HG02623 (cell line): ENCODE measurements at regions not wholly inside any gene's neighbourhood (a gene's known extent, or its start where the extent isn't known, plus 50 kb on each side); places are given as distances from the start of the nearest gene placed in this dataset.

Experiments used
- ATAC-seq: cut with Tn5 transposase; IDR thresholded peaks from one replicate; pipeline ENCODE4 v1.9.1; 2021; ENCODE audit warnings: moderate library complexity; ENCODE audit not compliant: unreplicated experiment

- no peak for ATAC-seq
Observed at GRCh38 chr6:4620284-4621151, 155.7 kb upstream of the CDYL start.

- no peak for ATAC-seq
Observed at GRCh38 chr6:4616311-4616710, 159.9 kb upstream of the CDYL start.

DNA sequence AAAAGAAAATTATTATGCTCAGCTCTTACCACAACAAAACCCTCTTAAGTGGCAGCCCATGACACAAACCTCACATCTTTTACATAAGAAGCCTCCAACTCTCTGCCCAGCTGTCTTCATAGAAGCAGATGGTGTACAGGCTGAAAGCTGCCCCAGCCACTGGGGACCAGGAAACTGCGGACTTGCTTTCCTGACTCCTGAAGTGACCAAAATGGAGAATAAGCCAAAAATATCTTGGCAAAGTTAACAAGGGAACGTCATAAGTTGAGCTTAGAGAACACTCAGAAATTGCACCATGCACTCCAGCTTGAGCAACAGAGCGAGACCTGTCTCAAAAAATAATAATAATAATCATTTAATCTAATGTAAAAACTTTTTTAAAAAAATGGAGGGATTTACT lies 160.3 kb upstream of the CDYL start:
- ATAC-seq = no peak

- ATAC-seq = no peak
Observed at GRCh38 chr6:4615231-4615630, 161.0 kb upstream of the CDYL start.

- no peak for ATAC-seq
Observed at GRCh38 chr6:4614637-4615036, 161.6 kb upstream of the CDYL start.

DNA sequence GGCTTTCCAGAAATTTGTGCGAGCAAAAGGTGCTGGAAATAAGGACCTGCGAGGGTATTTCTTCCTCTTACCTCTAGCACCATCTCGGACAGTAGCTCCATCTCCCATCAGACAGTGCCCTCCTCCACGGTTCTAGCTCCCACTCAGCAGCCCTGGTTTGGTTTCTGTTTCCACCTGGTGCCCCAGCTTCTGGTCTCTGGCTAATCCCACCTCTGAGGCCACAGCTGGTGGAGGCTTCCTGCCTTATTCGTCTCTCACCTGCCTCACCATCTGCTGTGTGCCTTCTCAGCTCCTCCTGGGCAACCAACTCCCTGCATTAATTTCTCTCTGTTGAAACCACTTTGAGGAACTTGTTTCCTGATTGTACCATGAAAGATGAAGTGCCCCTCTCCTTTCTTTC lies 162.4 kb upstream of the CDYL start:
- ATAC-seq = no peak

GRCh38 chr6:4613381-4613780 lies 162.8 kb upstream of the CDYL start:
- no peak for ATAC-seq

- no peak for ATAC-seq
Observed at GRCh38 chr6:4612636-4613171, 163.5 kb upstream of the CDYL start.

DNA sequence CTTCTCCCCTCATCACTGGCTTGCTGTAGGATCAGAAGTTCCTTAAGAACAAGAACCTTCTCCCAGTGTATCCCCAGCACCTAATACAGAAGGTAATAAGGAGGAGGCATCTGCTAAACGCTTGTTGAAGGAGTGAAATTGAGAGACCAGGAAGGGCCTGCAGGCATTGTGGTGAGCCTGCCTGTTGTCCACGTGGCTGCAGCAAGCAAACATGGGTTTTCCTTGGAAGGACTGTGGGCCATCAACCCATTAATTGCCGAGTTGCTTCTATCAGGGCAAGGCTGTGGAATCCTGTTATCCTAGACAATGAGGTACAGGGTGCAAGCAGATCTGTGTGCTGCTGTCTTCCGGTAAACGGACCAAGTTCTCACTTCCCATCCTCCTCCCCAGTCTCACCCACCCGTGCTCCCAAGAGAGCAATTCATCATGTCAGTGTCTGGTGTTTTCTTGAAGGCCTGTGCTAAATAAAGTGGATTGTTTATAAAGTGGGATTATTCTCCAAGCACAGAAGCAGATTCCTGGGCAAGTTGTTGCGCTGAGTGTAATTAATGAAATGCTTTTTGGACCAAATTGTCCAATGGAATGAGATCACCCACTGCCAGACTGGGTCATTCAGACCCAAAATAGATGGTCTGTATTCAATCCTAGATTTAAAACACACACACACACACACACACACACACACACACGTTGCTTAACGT lies 164.6 kb upstream of the CDYL start:
- ATAC-seq = no peak

DNA sequence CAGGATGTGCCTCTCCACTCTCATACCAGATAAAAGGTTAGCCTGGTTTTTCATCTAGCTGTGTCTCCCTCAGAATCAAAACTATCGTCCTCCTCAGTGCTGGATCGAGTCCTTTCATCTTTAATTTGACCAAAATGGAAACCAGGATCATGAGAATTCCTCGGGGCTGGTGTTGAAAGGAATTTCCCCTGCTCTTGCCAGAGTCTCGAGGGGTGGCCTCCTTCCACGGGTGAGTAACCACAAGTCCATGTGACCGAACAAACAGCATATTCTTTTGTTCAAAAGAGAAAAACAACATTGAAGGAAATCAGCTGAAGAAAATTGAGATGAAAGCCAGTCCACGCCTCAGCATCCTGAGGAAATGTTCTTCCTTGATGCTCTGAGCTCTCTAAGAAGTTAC lies 165.9 kb upstream of the CDYL start:
- no peak for ATAC-seq

GRCh38 chr6:4608361-4609115 lies 167.7 kb upstream of the CDYL start:
- no peak for ATAC-seq

DNA sequence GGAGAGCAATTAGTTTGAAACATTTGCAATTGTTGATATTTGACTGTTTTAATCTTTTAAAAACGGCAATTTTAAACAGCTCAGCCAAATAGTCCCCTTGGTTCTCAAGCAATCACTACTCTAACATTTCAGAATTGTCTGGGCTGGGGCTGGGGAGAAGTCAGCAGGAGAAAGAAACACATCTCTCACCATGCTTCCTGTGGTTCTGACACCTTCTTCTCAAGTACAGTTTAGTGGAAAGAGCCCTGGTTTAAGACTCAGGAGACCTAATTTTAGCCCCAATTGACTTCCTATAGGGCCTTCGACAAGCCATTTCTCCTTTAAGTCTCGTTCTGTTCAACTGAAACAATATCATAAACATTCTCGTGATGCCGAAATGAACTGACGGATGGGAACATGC lies 168.4 kb upstream of the CDYL start:
- ATAC-seq = no peak

DNA sequence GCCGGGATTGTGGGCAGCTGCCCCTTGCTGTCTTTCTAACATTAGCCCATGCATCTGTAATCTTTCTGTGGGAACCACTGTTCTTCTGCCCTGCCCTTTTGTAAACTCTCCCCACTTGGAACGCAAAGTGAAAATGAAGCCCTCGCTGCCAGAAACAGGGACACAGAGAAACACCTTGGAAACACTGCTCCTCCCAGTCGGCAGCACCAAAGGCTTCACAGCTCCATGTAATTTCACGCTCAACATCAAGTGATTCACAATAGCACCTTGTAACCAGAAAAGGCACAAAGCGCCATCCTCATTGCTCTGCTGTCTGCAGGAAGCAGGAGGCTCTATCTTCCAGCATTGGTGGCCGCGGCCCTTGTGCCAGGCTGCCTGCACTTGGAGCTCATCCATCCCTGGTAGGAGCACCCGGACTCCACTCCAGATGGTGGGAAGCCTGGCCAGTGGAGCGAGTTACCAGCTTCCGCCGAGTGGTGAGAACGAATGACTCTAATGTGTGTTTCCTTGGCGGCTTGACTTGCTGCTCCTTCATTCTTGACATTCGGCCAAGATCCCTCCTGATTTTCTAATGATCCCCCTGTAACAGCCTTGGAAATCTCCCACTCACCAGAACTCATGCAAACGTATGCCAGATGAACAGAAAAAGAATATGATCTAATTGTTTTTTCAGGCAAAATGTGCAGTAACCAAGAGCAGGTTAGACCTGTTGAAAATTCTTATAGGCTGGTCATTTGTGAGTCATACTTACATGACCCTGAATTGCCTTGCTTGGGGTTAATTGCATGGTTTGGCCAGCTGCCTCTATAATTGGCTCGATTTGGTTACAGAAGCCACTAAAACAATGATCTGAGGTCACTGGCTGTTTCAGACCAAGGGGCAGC lies 169.1 kb upstream of the CDYL start:
- ATAC-seq = no peak

DNA sequence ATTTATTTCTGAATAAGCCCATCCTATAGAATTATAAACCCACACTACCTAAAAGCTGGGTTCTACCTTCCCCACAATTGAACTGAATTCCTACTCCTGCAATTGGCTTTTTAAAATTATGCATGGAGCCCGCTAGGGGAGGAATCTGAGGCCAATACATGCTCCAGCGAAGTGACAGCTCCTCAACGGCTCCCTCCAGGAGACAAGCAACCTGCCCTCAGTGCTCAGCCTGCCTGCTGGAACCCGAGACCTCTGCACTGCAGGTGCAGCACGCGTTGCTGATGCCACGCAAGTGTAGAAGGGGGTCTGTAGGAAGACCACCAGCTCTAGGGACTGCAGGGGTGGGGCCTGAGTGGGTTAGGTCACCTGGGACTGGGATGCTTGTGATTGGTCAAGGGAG lies 170.2 kb upstream of the CDYL start:
- ATAC-seq = no peak

- ATAC-seq = no peak
Observed at GRCh38 chr6:4603856-4604369, 172.3 kb upstream of the CDYL start.

GRCh38 chr6:4603291-4603690 lies 172.9 kb upstream of the CDYL start:
- ATAC-seq = no peak

DNA sequence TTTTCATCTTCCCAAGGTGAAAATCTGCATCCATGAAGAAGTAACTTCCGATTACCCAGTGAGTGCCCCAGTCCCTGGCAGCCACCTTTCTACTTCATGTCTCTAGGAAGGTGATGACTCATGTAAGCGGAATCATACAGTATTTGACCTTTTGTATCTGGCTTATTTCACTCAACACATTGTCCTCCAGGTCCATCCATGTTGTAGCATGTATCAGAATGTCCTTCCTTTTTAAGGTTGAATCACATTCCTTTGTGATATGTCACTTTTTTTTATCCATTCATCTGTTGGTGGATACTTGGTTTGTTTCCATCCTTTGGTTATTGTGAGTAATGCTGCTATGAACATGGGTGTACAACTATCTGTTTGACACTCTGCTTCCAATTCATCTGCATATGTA lies 176.3 kb upstream of the CDYL start:
- ATAC-seq = no peak

GRCh38 chr6:4598384-4598995 lies 177.7 kb upstream of the CDYL start:
- no peak for ATAC-seq

DNA sequence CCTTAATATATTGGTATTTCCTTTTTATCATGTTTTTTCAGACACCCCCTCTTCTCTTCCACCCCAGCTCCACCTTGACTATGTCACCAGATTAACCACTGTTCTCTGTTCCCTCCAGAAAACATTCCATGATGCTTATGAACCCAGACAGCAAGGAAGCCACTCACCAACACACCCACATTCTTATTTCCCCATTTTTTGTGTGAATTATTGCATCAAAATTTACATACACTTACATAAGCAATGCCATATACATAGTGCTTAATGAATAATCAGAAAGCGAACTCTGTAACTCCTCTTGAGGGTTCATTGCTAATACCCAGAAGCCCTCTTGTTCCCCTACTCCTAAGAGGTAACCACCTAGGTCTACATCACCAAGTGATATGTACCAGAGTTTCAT lies 182.3 kb upstream of the CDYL start:
- no peak for ATAC-seq

DNA sequence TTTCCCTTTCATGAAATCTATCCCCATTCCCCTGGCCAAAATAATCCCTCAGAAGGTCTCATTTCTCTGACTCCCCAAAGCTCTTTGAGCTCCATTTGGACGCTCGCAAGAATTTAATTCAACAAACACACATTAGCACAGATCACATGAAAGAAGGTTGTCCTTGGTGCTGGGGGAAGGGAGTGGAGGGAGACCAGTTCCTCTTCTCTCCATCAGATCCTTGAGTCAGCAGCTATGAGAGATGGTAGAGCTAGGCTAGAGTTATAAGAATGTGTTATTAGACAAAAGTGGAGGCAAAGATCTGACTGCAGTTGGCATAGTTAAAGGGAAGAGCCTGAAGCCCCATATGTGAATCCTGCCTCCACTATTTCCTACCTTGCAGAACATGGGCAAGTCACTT lies 184.2 kb upstream of the CDYL start:
- ATAC-seq = no peak
